ENCODE measurements at regions not wholly inside any gene's neighbourhood (a gene's known extent, or its start where the extent isn't known, plus 50 kb on each side); places are given as distances from the start of the nearest gene placed in this dataset.

GRCh38 chr14:61636291-61636690 lies 59.0 kb upstream of the HIF1A start:
- Histone ChIP-seq H3K27ac (no peak overlapping the region), H3K9me3 (no peaks in the 10 kb centered on the region), H3K4me3 (no peak overlapping the region), H3K4me1 (peaks cover 12% of the 10 kb centered on the region; the same call in 2 of the 3 replicates), H3K4me2 (no peak overlapping the region)
- ChIA-PET CTCF (interaction anchor here (1.2 kb wide), 1 partner anchor 74 kb away, joined by 3 read pairs; no protein-coding TSS in a partner anchor), POLR2A (no interaction called here)
- WGBS (ENCODE audit: missing lambda C conversion rate) = 90% methylated on average over 1 of the region's 1 CpG
- TF ChIP-seq FOSL2 (IDR thresholded peaks at IDR 0.05) = no peak
- TF ChIP-seq FOSL2 (CRISPR knock-in tag; IDR thresholded peaks at IDR 0.05) = no peak
- TF ChIP-seq ZNF302 (CRISPR knock-in tag; IDR thresholded peaks at IDR 0.05) = no peak
- no peak for TF ChIP-seq ZFP36 (IDR thresholded peaks at IDR 0.05; ENCODE audit: borderline replicate concordance, partially characterized antibody)
- no peak for TF ChIP-seq ELK1 (IDR thresholded peaks at IDR 0.05; ENCODE audit: low read depth, low read length)
- no peak for TF ChIP-seq RCOR1 (IDR thresholded peaks at IDR 0.05; ENCODE audit: low read depth, low read length)
- TF ChIP-seq KDM1A (IDR thresholded peaks at IDR 0.05; ENCODE audit: low read depth) = no peak
- no peak for TF ChIP-seq USF2 (IDR thresholded peaks at IDR 0.05)
- TF ChIP-seq HDAC2 (IDR thresholded peaks at IDR 0.05) = no peak
- no peak for TF ChIP-seq POLR2AphosphoS2 (conservative IDR thresholded peaks at IDR 0.05; ENCODE audit: low read length)
- no peak for TF ChIP-seq RFX5 (IDR thresholded peaks at IDR 0.05)
- TF ChIP-seq CHD4 (IDR thresholded peaks at IDR 0.05; ENCODE audit: borderline replicate concordance) = no peak
- TF ChIP-seq EP300 (IDR thresholded peaks at IDR 0.05) = no peak
- TF ChIP-seq REST (IDR thresholded peaks at IDR 0.05) = no peak
- TF ChIP-seq, protein P1, sequence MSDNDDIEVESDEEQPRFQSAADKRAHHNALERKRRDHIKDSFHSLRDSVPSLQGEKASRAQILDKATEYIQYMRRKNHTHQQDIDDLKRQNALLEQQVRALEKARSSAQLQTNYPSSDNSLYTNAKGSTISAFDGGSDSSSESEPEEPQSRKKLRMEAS (IDR thresholded peaks at IDR 0.05) = no peak
- no peak for TF ChIP-seq RARB (CRISPR knock-in tag; IDR thresholded peaks at IDR 0.05)
- TF ChIP-seq FOSB (CRISPR knock-in tag; IDR thresholded peaks at IDR 0.05) = no peak
- TF ChIP-seq HEYL (CRISPR knock-in tag; IDR thresholded peaks at IDR 0.05) = no peak
- no peak for TF ChIP-seq PHF8 (IDR thresholded peaks at IDR 0.05; ENCODE audit: borderline replicate concordance, low read depth)
- FAIRE-seq = no peak
- no peak for ATAC-seq
- no peak for DNase-seq (ENCODE audit: low read depth in 1 of 2, low spot score in 1 of 2)

GRCh38 chr14:61636779-61637178 lies 58.5 kb upstream of the HIF1A start:
- TF ChIP-seq SMC3 (IDR thresholded peaks at IDR 0.05) = no peak
- no peak for TF ChIP-seq SREBF2 (IDR thresholded peaks at IDR 0.05)
- no peak for TF ChIP-seq NR3C1 (IDR thresholded peaks at IDR 0.05)
- no peak for TF ChIP-seq CTCF (IDR thresholded peaks at IDR 0.05)
- no peak for TF ChIP-seq HES2 (IDR thresholded peaks at IDR 0.05)
- TF ChIP-seq, protein P1 (IDR thresholded peaks at IDR 0.05) = no peak
- TF ChIP-seq GATA3 (IDR thresholded peaks at IDR 0.05; ENCODE audit: borderline replicate concordance) = no peak
- TF ChIP-seq E2F6 (IDR thresholded peaks at IDR 0.05; ENCODE audit: borderline replicate concordance, low read depth) = no peak
- no peak for TF ChIP-seq HOXB13 (CRISPR knock-in tag; IDR thresholded peaks at IDR 0.05; ENCODE audit: low read depth)
- no peak for TF ChIP-seq ZNF302 (CRISPR knock-in tag; IDR thresholded peaks at IDR 0.05)
- no peak for TF ChIP-seq KDM1A (IDR thresholded peaks at IDR 0.05; ENCODE audit: low read depth)
- TF ChIP-seq RFX5 (IDR thresholded peaks at IDR 0.05) = no peak
- WGBS (ENCODE audit: missing lambda C conversion rate) = 80% methylated on average over 3 of the region's 3 CpGs
- no peak for ATAC-seq
- CTCF ChIA-PET = interaction anchor here (1.2 kb wide), 1 partner anchor 74 kb away, joined by 3 read pairs; no protein-coding TSS in a partner anchor
- FAIRE-seq = no peak
- H3K4me1 ChIP-seq = peaks cover 12% of the 10 kb centered on the region; the same call in 2 of the 3 replicates
- H3K4me3 ChIP-seq = no peak overlapping the region
- DNase-seq (ENCODE audit: low read depth in 1 of 2, low spot score in 1 of 2) = no peak
- H3K27ac ChIP-seq = no peak overlapping the region
- POLR2A ChIA-PET = no interaction called here
- no peaks in the 10 kb centered on the region for H3K9me3 ChIP-seq
- H3K4me2 ChIP-seq = no peak overlapping the region

Measured in A549 (cell line).